ENCODE measurements at regions not wholly inside any gene's neighbourhood (a gene's known extent, or its start where the extent isn't known, plus 50 kb on each side); places are given as distances from the start of the nearest gene placed in this dataset.

DNA sequence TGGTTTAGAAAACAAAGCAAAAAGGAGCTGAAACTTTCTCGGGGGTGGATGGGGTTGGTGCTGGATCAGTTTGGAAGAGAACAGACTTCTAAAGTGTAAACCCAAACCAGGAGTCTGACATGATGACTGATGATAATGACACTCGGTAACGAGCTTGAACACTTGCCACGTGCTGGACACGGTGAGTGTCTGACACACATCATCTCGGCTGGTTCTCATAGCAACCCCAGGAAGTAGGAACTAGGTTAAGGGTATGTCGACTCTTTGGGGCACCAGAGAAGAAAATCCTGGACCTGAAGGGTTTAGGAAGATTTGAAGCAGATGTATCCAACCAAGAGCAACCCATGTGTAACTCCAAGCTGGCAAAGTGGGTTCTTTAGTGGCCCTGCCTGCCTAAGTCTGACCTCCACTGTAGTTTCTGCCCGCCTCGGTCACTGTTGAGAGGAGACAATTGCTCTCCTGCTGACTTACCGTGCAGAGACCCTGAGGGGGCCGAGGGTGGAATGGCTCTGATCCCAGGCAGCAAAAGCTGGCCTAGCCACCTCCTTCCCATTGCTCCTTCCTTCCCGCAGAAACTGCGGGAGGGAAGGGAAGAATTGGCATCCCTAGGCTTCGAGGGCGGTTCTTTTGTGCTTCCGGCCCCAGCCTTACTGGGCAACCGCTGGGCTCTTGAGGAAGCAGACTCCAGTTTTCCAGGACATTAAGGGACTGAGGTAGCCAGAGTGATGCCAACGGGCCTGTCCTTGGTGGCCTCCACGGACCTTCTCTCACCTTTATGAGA, 156.0 kb downstream of the TOMM20 start:
- no peak overlapping the region for H3K4me3 ChIP-seq (replicated peaks in 1 of 3; ENCODE audit: insufficient read depth in 1 of 3, low read depth in 2 of 3, low read length in 3 of 3)
- DNase-seq (ENCODE audit: low spot score) = no peak
- H3K27me3 ChIP-seq (ENCODE audit: control insufficient read depth in 1 of 2, insufficient read depth in 2 of 2, low read length in 2 of 2) = no peaks in the 10 kb centered on the region; a peak in 1 of 5 replicates
- H3K36me3 ChIP-seq (replicated peaks in 1 of 2; ENCODE audit: control insufficient read depth in 1 of 2, insufficient read depth in 2 of 2, low read length in 2 of 2) = no peaks in the 10 kb centered on the region
- 97% methylated on average over 13 of the region's 19 CpGs for WGBS (ENCODE audit: low lambda C conversion rate)
- CTCF ChIA-PET (ENCODE audit: low intra/inter-chr PET ratio, low total read pairs) = no interaction called here
- H3K27ac ChIP-seq (ENCODE audit: extremely low read length, insufficient read depth, low read length) = peak overlapping the region; percentile 100
- no peak overlapping the region for H3K9ac ChIP-seq (ENCODE audit: insufficient read depth, low read depth, low read length)
- TF ChIP-seq CBFB (CRISPR knock-in tag; IDR thresholded peaks at IDR 0.05) (no peak), ZBTB38 (CRISPR knock-in tag; IDR thresholded peaks at IDR 0.05) (0 out of 2 replicates have a peak, but pooled peaks have one; percentile 51), ZNF709 (CRISPR knock-in tag; IDR thresholded peaks at IDR 0.05) (no peak)
- TF ChIP-seq, protein P1, sequence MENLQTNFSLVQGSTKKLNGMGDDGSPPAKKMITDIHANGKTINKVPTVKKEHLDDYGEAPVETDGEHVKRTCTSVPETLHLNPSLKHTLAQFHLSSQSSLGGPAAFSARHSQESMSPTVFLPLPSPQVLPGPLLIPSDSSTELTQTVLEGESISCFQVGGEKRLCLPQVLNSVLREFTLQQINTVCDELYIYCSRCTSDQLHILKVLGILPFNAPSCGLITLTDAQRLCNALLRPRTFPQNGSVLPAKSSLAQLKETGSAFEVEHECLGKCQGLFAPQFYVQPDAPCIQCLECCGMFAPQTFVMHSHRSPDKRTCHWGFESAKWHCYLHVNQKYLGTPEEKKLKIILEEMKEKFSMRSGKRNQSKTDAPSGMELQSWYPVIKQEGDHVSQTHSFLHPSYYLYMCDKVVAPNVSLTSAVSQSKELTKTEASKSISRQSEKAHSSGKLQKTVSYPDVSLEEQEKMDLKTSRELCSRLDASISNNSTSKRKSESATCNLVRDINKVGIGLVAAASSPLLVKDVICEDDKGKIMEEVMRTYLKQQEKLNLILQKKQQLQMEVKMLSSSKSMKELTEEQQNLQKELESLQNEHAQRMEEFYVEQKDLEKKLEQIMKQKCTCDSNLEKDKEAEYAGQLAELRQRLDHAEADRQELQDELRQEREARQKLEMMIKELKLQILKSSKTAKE (CRISPR knock-in tag; IDR thresholded peaks at IDR 0.05; ENCODE audit: borderline replicate concordance) = no peak
- TF ChIP-seq, protein P2, sequence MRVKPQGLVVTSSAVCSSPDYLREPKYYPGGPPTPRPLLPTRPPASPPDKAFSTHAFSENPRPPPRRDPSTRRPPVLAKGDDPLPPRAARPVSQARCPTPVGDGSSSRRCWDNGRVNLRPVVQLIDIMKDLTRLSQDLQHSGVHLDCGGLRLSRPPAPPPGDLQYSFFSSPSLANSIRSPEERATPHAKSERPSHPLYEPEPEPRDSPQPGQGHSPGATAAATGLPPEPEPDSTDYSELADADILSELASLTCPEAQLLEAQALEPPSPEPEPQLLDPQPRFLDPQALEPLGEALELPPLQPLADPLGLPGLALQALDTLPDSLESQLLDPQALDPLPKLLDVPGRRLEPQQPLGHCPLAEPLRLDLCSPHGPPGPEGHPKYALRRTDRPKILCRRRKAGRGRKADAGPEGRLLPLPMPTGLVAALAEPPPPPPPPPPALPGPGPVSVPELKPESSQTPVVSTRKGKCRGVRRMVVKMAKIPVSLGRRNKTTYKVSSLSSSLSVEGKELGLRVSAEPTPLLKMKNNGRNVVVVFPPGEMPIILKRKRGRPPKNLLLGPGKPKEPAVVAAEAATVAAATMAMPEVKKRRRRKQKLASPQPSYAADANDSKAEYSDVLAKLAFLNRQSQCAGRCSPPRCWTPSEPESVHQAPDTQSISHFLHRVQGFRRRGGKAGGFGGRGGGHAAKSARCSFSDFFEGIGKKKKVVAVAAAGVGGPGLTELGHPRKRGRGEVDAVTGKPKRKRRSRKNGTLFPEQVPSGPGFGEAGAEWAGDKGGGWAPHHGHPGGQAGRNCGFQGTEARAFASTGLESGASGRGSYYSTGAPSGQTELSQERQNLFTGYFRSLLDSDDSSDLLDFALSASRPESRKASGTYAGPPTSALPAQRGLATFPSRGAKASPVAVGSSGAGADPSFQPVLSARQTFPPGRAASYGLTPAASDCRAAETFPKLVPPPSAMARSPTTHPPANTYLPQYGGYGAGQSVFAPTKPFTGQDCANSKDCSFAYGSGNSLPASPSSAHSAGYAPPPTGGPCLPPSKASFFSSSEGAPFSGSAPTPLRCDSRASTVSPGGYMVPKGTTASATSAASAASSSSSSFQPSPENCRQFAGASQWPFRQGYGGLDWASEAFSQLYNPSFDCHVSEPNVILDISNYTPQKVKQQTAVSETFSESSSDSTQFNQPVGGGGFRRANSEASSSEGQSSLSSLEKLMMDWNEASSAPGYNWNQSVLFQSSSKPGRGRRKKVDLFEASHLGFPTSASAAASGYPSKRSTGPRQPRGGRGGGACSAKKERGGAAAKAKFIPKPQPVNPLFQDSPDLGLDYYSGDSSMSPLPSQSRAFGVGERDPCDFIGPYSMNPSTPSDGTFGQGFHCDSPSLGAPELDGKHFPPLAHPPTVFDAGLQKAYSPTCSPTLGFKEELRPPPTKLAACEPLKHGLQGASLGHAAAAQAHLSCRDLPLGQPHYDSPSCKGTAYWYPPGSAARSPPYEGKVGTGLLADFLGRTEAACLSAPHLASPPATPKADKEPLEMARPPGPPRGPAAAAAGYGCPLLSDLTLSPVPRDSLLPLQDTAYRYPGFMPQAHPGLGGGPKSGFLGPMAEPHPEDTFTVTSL (CRISPR knock-in tag; IDR thresholded peaks at IDR 0.05; ENCODE audit: borderline replicate concordance) = no peak
- in situ Hi-C loops (cut with HindIII; ENCODE audit: extremely low pct_ligation_motif_present, low pct_unique_long_range_greater_than_20kb) (loop anchor here (10.0 kb wide), 1 partner anchor 478 kb away; no protein-coding TSS in a partner anchor), intact Hi-C loops (cut with micrococcal nuclease; ENCODE audit: unreplicated experiment) (no loop called here)
- no peak overlapping the region for H3K4me2 ChIP-seq (ENCODE audit: low read depth, low read length)
- H4K20me1 ChIP-seq (ENCODE audit: insufficient read depth, low read length) = no peaks in the 10 kb centered on the region
- H3K9me3 ChIP-seq (ENCODE audit: low read length) = no peaks in the 10 kb centered on the region
- no TSS peak for BruUV-seq (replicated peaks)
- H2AFZ ChIP-seq (ENCODE audit: low read length) = no peak overlapping the region
- H3K79me2 ChIP-seq (ENCODE audit: insufficient read depth, low read length) = peaks cover 10% of the 10 kb centered on the region
- no peak for ATAC-seq
- POLR2A ChIA-PET = interaction anchor here (0.8 to 12.9 kb wide), 12 partner anchors 12 to 372 kb away, joined by 3 to 657 read pairs (median 94); partner anchors contain the start of gene IRF2BP2
- H3K4me1 ChIP-seq (ENCODE audit: insufficient read depth, low read length) = peaks cover 88% of the 10 kb centered on the region
- no peak for FAIRE-seq
